Fibroblast of lung (primary cell): ENCODE measurements at regions not wholly inside any gene's neighbourhood (a gene's known extent, or its start where the extent isn't known, plus 50 kb on each side); places are given as distances from the start of the nearest gene placed in this dataset.

Experiments
- DNase-seq, 2 donors: peaks; one replicate each; pipeline versions ENCODE4 v3.0.0 to v3.0.0-alpha.2; 2010; ENCODE audit warnings: low read depth in 2 of 2
- H2AFZ ChIP-seq: 2 replicates; pipeline ENCODE4 v1.5.1; 2012; ENCODE audit warnings: low read length, control low read depth, inconsistent platforms
- H3K27ac ChIP-seq: 2 replicates; pipeline ENCODE4 v1.5.1; 2011; ENCODE audit warnings: low read length, control low read depth; ENCODE audit not compliant: insufficient read depth
- H3K27me3 ChIP-seq: 2 replicates; pipeline ENCODE4 v1.5.1; 2011; ENCODE audit warnings: mild to moderate bottlenecking, low read length; ENCODE audit not compliant: control insufficient read depth, insufficient read depth
- H3K36me3 ChIP-seq: 2 replicates; pipeline ENCODE4 v1.5.1; 2011; ENCODE audit warnings: low read length; ENCODE audit not compliant: control insufficient read depth, insufficient read depth
- H3K4me1 ChIP-seq: 2 replicates; pipeline ENCODE4 v1.5.1; 2011; ENCODE audit warnings: low read length; ENCODE audit not compliant: control insufficient read depth, insufficient read depth; ENCODE audit errors: extremely low read depth
- H3K4me2 ChIP-seq: 2 replicates; pipeline ENCODE4 v1.5.1; 2011; ENCODE audit warnings: low read length, control low read depth; ENCODE audit not compliant: insufficient read depth; ENCODE audit errors: extremely low read depth
- H3K4me3 ChIP-seq, 4 experiments: fragments of 200-600 bp in 1 of 4; sonication (generic) in 1 of 4; replicated peaks in 1 of 4; 2 replicates each; pipeline ENCODE4 v1.5.1; 2011 to 2016; ENCODE audit warnings: low read length in 4 of 4, low read depth in 3 of 4, mild to moderate bottlenecking in 3 of 4, control low read depth in 2 of 4, inconsistent platforms in 1 of 4, mixed read lengths in 1 of 4; ENCODE audit not compliant: insufficient read depth in 1 of 4; ENCODE audit errors: control extremely low read depth in 1 of 4
- H3K79me2 ChIP-seq: 2 replicates; pipeline ENCODE4 v1.5.1; 2012; ENCODE audit warnings: mild to moderate bottlenecking, low read length, inconsistent platforms; ENCODE audit not compliant: control insufficient read depth, insufficient read depth
- H3K9ac ChIP-seq: 2 replicates; pipeline ENCODE4 v1.5.1; 2011; ENCODE audit warnings: mild to moderate bottlenecking, low read length, control low read depth; ENCODE audit not compliant: insufficient read depth
- H3K9me3 ChIP-seq: 2 replicates; pipeline ENCODE4 v1.5.1; 2012; ENCODE audit warnings: low read depth, low read length; ENCODE audit not compliant: control insufficient read depth, insufficient read depth
- H4K20me1 ChIP-seq: 2 replicates; pipeline ENCODE4 v1.5.1; 2011; ENCODE audit warnings: low read length; ENCODE audit not compliant: control insufficient read depth, insufficient read depth; ENCODE audit errors: extremely low read depth
- CTCF ChIP-seq, 2 donors: IDR thresholded peaks in 1 of 2; conservative IDR thresholded peaks in 1 of 2; 1 replicate in 1 of 2; 2 replicates in 1 of 2; pipeline ENCODE4 v1.5.1; 2011 to 2012; ENCODE audit warnings: low read length in 2 of 2, control low read depth in 1 of 2, inconsistent platforms in 1 of 2, low read depth in 1 of 2, mild to moderate bottlenecking in 1 of 2
- EZH2 ChIP-seq: IDR thresholded peaks from 2 replicates; pipeline ENCODE4 v1.5.1; 2012; ENCODE audit warnings: low read length, control low read depth, mild to moderate bottlenecking; ENCODE audit errors: missing control alignments

GRCh38 chr1:193614817-193615216, 428.4 kb upstream of the B3GALT2 start:
- H3K36me3 ChIP-seq: no peaks in the 10 kb centered on the region
- H3K4me3 ChIP-seq: no peak overlapping the region
- no peaks in the 10 kb centered on the region for H3K4me1 ChIP-seq
- H3K27ac ChIP-seq: no peak overlapping the region
- no peaks in the 10 kb centered on the region for H3K79me2 ChIP-seq
- H4K20me1 ChIP-seq: no peaks in the 10 kb centered on the region
- DNase-seq: peak in 1 of 2 donors; percentile 60
- no peak overlapping the region for H3K4me2 ChIP-seq
- no peak overlapping the region for H2AFZ ChIP-seq
- TF ChIP-seq CTCF (conservative IDR thresholded peaks at IDR 0.05 in 1 of 2, IDR thresholded peaks at IDR 0.05 in 1 of 2; ENCODE audit: low read depth in 1 of 2, low read length in 2 of 2) (no peak), EZH2 (no peak)
- H3K27me3 ChIP-seq: no peaks in the 10 kb centered on the region
- H3K9me3 ChIP-seq: no peaks in the 10 kb centered on the region
- H3K9ac ChIP-seq: no peak overlapping the region

DNA sequence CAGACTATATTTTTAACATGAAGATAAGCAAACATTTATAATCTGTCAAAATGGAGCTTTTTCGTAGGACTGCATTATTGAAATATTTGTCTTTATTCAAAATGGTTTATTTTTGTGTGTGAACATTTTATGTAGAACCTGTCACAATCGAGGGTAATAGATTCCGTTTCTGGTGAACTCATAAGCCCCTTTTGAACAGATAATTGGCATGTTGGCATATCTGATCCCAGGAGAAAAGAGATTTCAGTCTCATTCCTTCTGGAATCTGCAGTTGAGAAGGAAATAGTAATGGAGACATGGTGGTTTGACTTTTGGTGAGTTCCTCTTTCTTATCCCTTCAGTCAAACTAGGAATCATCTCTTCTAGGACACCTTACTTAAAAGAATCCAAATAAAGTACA, 427.9 kb upstream of the B3GALT2 start:
- Histone ChIP-seq H3K4me1 (no peaks in the 10 kb centered on the region), H3K4me2 (no peak overlapping the region), H3K27ac (no peak overlapping the region), H3K9me3 (no peaks in the 10 kb centered on the region), H4K20me1 (no peaks in the 10 kb centered on the region), H3K4me3 (no peak overlapping the region), H3K27me3 (no peaks in the 10 kb centered on the region), H3K36me3 (no peaks in the 10 kb centered on the region), H3K9ac (no peak overlapping the region), H3K79me2 (no peaks in the 10 kb centered on the region), H2AFZ (no peak overlapping the region)
- no peak for DNase-seq
- TF ChIP-seq EZH2 (no peak), CTCF (conservative IDR thresholded peaks at IDR 0.05 in 1 of 2, IDR thresholded peaks at IDR 0.05 in 1 of 2; ENCODE audit: low read depth in 1 of 2, low read length in 2 of 2) (no peak)

GRCh38 chr1:193613041-193613440, 426.6 kb upstream of the B3GALT2 start:
- Histone ChIP-seq H3K36me3 (no peaks in the 10 kb centered on the region), H3K9me3 (no peaks in the 10 kb centered on the region), H3K4me1 (no peaks in the 10 kb centered on the region), H3K79me2 (no peaks in the 10 kb centered on the region), H3K4me3 (no peak overlapping the region), H3K4me2 (no peak overlapping the region), H3K9ac (no peak overlapping the region), H3K27me3 (no peaks in the 10 kb centered on the region), H3K27ac (no peak overlapping the region), H2AFZ (no peak overlapping the region), H4K20me1 (no peaks in the 10 kb centered on the region)
- DNase-seq: no peak
- TF ChIP-seq CTCF (conservative IDR thresholded peaks at IDR 0.05 in 1 of 2, IDR thresholded peaks at IDR 0.05 in 1 of 2; ENCODE audit: low read depth in 1 of 2, low read length in 2 of 2) (no peak), EZH2 (no peak)
